NCI-H2227 (cell line): ENCODE measurements at regions not wholly inside any gene's neighbourhood (a gene's known extent, or its start where the extent isn't known, plus 50 kb on each side); places are given as distances from the start of the nearest gene placed in this dataset.

Experiments
- DNase-seq: peaks from one replicate; lab custom pipeline; 2025; ENCODE audit not compliant: unreplicated experiment; lab: John Stamatoyannopoulos, UW

- no peak for DNase-seq
Observed at GRCh38 chr3:66800941-66801545, 197.1 kb upstream of the KBTBD8 start.

- no peak for DNase-seq
Observed at GRCh38 chr3:66803206-66803605, 194.9 kb upstream of the KBTBD8 start.

GRCh38 chr3:66803721-66804695 is 194.1 kb upstream of the KBTBD8 start:
- no peak for DNase-seq

DNA sequence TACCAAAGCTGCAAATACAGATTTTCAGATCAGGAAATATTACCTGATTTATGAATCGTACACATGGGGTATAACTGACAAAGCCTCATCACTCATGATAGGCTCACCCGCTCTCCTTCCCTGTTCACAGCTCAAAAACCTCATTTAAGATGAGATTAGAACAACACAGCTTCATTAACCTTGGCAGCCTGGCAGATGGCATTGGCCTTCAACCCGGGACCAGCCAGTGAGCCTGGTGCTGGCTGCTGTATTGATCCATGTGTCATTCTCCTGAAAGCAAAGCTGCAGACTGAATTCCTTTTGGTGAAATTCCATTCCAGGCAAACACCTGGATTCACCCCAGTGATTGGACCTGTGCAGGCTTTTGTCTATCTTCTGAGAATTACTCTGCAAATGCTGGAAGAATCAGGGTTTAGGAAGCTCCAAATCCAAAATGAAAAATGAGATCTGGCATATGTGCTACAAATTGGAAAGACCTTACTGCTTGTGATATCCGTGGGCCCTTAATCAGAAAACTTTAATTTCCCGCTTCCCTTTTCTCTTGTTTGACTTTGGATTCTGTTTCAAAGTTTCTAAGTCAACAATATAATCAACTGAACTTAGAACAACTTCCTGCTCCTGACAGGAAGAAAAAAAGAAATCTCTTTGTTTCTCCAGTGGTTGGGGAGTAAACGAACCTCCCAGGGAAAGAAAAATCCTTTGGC is 189.1 kb upstream of the KBTBD8 start:
- DNase-seq = no peak

GRCh38 chr3:66809595-66809958 is 188.5 kb upstream of the KBTBD8 start:
- no peak for DNase-seq

GRCh38 chr3:66812136-66812535 is 186.0 kb upstream of the KBTBD8 start:
- DNase-seq = no peak

DNA sequence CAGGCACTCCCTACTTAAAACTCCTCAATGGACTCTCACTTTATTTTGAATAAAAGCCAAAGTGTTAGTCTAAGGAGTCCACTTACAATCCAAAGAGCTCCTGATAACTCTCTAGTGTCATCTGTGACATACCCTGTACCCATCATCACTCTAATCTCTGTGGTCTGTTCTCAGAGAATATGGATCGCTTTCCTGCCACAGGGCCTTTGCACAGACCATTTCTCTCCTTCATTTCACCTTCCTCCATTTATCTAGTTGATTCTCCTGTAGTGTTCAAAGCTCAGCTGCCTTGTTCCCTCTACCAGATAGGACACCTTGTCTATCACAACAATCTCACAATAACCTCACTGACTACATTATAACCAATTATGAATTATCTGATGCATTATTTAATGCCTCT is 185.4 kb upstream of the KBTBD8 start:
- no peak for DNase-seq

DNA sequence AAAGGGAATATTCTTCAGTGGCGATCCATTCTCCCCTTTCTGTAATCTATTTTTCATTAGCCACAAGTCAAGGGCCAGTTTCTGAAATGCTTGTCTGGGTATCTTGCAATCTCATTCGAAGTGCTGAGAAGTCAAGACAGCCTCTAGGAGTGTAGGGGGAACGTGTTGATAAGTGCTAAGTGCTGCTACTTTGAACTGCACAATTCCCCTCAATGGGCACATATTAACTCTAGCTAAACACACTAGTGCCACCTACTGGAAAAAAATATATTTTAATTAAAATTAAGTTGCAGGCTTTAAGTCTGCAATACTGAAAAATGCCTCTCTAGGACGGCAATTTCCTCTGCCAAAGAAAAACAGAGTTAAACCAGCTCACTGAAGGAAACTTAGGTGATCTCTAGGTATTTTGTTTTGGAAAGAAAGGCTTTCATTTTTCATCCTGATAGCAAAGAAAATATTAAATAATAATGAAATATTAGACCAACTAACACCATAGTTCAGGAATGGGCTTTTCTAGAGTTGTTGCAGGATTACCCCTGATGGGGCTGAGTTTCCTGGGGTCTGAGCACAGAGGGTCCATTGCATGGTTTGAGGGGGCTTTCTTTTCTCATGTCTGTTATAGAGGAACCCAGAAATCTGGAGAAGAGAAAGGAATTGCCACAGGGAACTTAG is 181.9 kb upstream of the KBTBD8 start:
- peak; percentile 64 for DNase-seq

DNA sequence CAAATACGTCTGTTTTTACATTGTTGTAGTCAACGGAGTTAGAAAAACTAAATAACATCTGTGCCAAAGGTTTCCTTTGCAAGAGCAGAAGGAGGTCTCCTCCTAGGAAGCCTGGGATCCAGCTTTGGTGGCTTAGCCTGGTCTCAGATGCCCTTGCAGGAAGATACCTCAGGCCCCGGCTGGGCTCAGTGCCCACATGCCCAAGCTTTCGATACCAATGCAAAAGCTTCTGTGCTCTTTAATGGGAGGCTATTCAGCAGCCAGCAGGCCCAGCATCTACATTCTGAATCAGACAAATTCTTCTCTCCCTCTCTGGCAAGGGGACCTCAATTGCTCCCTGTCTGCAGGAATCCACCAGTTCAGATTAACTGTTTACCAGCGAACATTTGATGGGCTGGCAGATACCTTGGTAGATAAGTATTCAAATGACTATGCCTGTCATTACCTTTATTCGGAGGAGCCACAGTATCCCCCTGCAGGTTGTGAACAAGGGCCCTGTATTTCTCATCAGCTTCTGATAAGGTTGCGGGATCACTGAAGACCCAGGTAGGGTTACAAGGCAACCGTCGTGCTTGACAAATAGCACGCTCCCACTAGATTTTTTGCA is 180.1 kb upstream of the KBTBD8 start:
- DNase-seq = no peak

DNA sequence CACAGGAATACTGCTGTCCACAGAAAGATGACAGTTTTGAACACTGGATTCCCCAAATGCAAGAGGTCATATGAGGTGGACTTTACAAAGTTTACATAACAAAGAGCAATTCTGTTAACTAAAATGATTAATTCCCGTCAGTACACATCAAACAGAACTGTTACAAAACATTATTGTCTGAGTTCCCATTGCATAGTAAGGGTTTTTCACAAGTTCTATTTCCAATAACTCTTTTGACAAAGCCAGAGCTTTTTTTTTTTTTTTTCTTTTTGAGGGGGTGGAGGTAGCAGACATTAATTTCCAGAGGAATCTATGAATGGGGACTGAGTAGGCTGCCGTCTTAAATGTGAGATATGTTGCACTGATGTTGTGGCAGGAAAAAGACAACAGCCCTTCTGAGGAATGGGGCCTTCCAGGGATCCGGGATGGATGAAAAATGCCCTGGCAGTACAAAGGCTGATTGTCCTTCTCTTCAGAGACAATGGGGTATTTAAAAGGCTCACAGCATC is 178.1 kb upstream of the KBTBD8 start:
- DNase-seq = no peak

DNA sequence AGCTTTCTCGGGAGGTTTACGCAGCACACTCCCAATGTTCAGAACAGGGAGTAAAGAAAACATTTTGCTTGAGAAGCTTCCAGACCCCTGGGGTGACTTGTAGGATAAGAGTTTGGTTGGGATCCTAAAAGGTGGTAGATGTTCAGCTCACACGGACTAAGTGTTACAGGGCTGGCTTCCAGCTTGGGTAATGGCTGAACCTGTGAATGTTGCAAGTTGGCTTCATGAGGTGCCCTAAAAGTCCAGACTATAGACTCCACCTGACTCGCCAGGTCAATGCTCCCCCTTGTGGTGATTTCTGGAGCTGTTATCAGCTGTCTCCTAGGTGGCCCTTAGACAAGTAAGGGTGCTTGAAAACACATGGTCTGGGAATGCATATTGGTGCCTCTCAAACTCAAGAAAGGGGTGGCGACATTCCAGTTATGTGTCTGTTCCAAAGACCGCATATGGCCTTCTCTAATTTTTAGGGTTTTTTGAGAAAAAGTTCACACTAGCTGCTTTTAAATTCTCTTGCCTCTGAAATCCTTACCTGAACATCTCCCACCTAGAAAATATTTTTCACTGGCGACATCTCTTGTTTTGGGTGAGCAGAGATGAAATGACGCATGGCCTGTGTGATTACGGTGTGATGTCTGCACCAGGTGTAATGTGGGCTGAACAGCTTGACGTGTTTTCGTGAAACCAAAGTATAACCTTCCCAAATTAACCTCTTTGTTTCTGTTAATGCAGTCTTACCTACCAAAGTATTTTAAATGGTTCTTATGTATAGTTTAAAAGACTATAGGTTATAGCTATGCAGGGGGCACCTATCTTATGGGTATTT is 175.7 kb upstream of the KBTBD8 start:
- peak; percentile 2 for DNase-seq

DNA sequence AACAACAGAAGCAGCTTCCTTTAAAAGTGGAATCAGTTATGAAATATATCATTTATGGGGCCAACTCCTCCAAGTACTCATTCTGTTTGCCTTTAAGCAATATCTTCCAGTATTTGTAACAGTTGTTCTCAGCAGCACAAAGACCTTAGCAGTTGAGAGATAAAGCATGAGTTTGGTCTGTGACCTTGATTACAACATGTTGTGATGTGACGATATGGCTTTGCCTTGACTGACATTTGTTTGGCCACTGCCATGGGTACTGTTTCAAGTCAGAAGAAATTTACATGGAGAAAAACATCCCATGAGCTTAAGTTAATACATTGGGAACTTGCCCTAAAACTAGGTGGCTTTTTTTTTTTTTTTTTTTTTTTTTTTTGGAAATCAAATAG is 175.1 kb upstream of the KBTBD8 start:
- DNase-seq = no peak

- no peak for DNase-seq
Observed at GRCh38 chr3:66823532-66823931, 174.6 kb upstream of the KBTBD8 start.

GRCh38 chr3:66825375-66825774 is 172.7 kb upstream of the KBTBD8 start:
- no peak for DNase-seq

- DNase-seq = no peak
Observed at GRCh38 chr3:66827726-66828125, 170.4 kb upstream of the KBTBD8 start.

GRCh38 chr3:66828303-66828702 is 169.8 kb upstream of the KBTBD8 start:
- DNase-seq = no peak

DNA sequence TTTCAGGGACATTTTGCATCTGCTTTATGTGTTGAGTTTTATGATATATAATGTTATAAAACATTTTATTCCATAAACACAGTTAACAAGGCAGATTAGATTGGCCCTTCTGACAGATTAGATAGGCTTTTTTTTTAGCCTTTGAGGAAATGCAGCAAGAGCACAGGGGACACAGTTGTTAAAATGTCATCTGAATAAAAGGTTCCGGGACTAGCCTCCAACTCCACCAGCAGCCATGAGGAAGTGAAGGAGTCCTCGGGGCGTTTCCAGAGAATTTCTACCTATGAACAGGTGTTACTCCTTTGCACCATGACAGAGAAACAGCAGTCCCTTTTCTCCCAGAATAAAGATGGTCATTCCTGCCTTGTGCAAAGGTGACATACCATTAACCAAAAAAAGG is 167.8 kb upstream of the KBTBD8 start:
- DNase-seq = no peak

DNA sequence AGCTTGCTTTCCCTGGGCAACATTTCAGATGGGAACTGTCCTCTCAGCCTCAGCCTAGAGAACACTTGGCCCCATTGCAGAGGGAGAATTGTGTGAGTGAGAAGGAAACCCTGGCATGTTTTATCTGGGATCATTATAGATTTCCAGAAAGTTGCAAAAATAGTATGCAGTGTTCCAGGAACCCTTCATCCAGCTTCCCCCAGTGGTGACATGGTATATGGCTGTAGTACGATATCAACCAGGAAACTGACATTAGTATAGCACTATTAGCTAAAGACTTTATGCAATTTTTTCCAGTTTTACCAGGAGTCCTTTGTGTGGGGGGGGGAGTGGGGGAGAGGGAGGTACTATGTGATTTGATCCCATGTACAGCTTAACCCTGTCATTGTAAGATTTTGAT is 166.2 kb upstream of the KBTBD8 start:
- DNase-seq = no peak

- no peak for DNase-seq
Observed at GRCh38 chr3:66836363-66837152, 161.5 kb upstream of the KBTBD8 start.
